K562 (cell line): ENCODE measurements at regions not wholly inside any gene's neighbourhood (a gene's known extent, or its start where the extent isn't known, plus 50 kb on each side); places are given as distances from the start of the nearest gene placed in this dataset.
A peak's percentile ranks its signal among the peaks of the same experiment; 100 is the strongest.

ENCODE experiments used
- ATAC-seq: fragments of 200-7000 bp; cut with Tn5 transposase; 3 replicates; pipeline ENCODE4 v1.9.1; 2020; ENCODE audit warnings: moderate library complexity
- BruUV-seq: library from RNA; stranded (reverse); fragments of 400-500 nt; replicated peaks from 2 replicates; lab custom pipeline; 2021; lab: Mats Ljungman, UMichigan
- CTCF ChIA-PET: fragments of 300-600 bp; formaldehyde crosslinking; extraction: SDS; loops from one replicate; lab custom pipeline; 2021; ENCODE audit warnings: low intra/inter-chr PET ratio; lab: Yijun Ruan, JAX
- POLR2A ChIA-PET: fragments of 300-600, 350-650 bp; sonication (Branson Sonifier 250); formaldehyde crosslinking; extraction: SDS; loops from one replicate; lab custom pipeline; 2021; ENCODE audit warnings: antibody characterized with exemption, inconsistent platforms; lab: Yijun Ruan, JAX
- DNase-seq, 4 experiments: peaks; one replicate each; pipeline versions ENCODE4 v3.0.0 to v3.0.0-alpha.2; 2011 to 2018; ENCODE audit warnings: low spot score in 3 of 4, mixed read lengths in 3 of 4; ENCODE audit errors: extremely low read depth in 1 of 4
- FAIRE-seq: peaks from 2 replicates; lab custom pipeline; 2011; peaks lifted over from hg19 to GRCh38; lab: Jason Lieb, UNC
- H2AFZ ChIP-seq: 2 replicates; pipeline ENCODE4 v1.6.0; 2011; ENCODE audit warnings: low read depth, low read length, control low read depth, inconsistent platforms
- H3K27ac ChIP-seq: fragments of 200-600 bp; 3 replicates; pipeline ENCODE4 v1.8.0; 2011; ENCODE audit warnings: low read depth, mild to moderate bottlenecking, control low read depth, inconsistent platforms, low read length, moderate library complexity, mixed read lengths; ENCODE audit errors: extremely low read depth
- H3K27me3 ChIP-seq, 2 experiments: fragments of 300-600 bp in 1 of 2; 2 replicates in 1 of 2; 3 replicates in 1 of 2; pipeline versions ENCODE4 v1.6.0 to v1.8.0; 2011; ENCODE audit warnings: inconsistent platforms in 2 of 2, low read length in 2 of 2, mild to moderate bottlenecking in 1 of 2, mixed read lengths in 1 of 2, moderate library complexity in 1 of 2; ENCODE audit not compliant: control insufficient read depth in 2 of 2, insufficient read depth in 2 of 2
- H3K36me3 ChIP-seq: fragments of 300-600 bp; 3 replicates; pipeline ENCODE4 v1.8.0; 2011; ENCODE audit warnings: mild to moderate bottlenecking, low read length, inconsistent platforms; ENCODE audit not compliant: control insufficient read depth, insufficient read depth
- H3K4me1 ChIP-seq, 2 experiments: fragments of 200-600 bp in 1 of 2; replicated peaks in 1 of 2; 2 replicates in 1 of 2; 3 replicates in 1 of 2; pipeline versions ENCODE4 v1.5.1 to v1.8.0; 2011; ENCODE audit warnings: inconsistent platforms in 2 of 2, low read length in 2 of 2, mild to moderate bottlenecking in 1 of 2, mixed read lengths in 1 of 2, moderate library complexity in 1 of 2; ENCODE audit not compliant: control insufficient read depth in 2 of 2, insufficient read depth in 2 of 2
- H3K4me2 ChIP-seq: 2 replicates; pipeline ENCODE4 v1.6.1; 2011; ENCODE audit warnings: low read length, control low read depth, inconsistent platforms, mixed read lengths; ENCODE audit not compliant: insufficient read depth
- H3K4me3 ChIP-seq: fragments of 200-600 bp; sonication (generic), shearing (Covaris generic); 2 replicates; pipeline ENCODE4 v1.5.1; 2016; ENCODE audit warnings: control low read depth, inconsistent platforms
- H3K79me2 ChIP-seq: fragments of 200-600 bp; 3 replicates; pipeline ENCODE4 v1.8.0; 2011; ENCODE audit warnings: low read length, inconsistent platforms; ENCODE audit not compliant: control insufficient read depth, insufficient read depth
- H3K9ac ChIP-seq, 2 experiments: 2 replicates each; pipeline versions ENCODE4 v1.6.0 to v1.6.1; 2011; ENCODE audit warnings: low read depth in 2 of 2, low read length in 2 of 2, control low read depth in 1 of 2, inconsistent platforms in 1 of 2, mild to moderate bottlenecking in 1 of 2, mixed read lengths in 1 of 2; ENCODE audit not compliant: insufficient read depth in 1 of 2
- H3K9me1 ChIP-seq: one replicate; pipeline ENCODE4 v1.6.0; 2011; ENCODE audit warnings: inconsistent platforms, mild to moderate bottlenecking, low read length, moderate library complexity; ENCODE audit not compliant: control insufficient read depth, insufficient read depth
- H3K9me3 ChIP-seq: replicated peaks from 2 replicates; pipeline ENCODE4 v1.5.1; 2011; ENCODE audit warnings: low read depth, low read length, inconsistent platforms; ENCODE audit not compliant: control insufficient read depth, insufficient read depth
- H4K20me1 ChIP-seq: replicated peaks from 2 replicates; pipeline ENCODE4 v1.6.1; 2011; ENCODE audit warnings: low read length, inconsistent platforms, mixed read lengths; ENCODE audit not compliant: control insufficient read depth, insufficient read depth
- CREBBP ChIP-seq: IDR thresholded peaks from one replicate; pipeline ENCODE4 v1.6.1; 2012; ENCODE audit warnings: low read depth, mild to moderate bottlenecking, control low read depth, inconsistent platforms, low read length
- KAT8 ChIP-seq: fragments of 450-650 bp; IDR thresholded peaks from 2 replicates; pipeline ENCODE4 v1.6.1; 2016; ENCODE audit warnings: low read depth, mild to moderate bottlenecking
- KDM5B ChIP-seq: fragments of 200-600 bp; sonication (generic); IDR thresholded peaks from 2 replicates; pipeline ENCODE4 v1.6.1; 2012; ENCODE audit warnings: low read depth, mild to moderate bottlenecking, moderate library complexity, low read length, control low read depth, inconsistent platforms; ENCODE audit not compliant: insufficient replicate concordance
- RBM25 ChIP-seq: fragments of 200-400 bp; formaldehyde crosslinking; IDR thresholded peaks from 2 replicates; pipeline ENCODE4 v1.6.1; 2018; ENCODE audit warnings: low read length, low read depth, moderate library complexity; ENCODE audit not compliant: severe bottlenecking
- SAFB ChIP-seq: fragments of 200-400 bp; formaldehyde crosslinking; IDR thresholded peaks from 2 replicates; pipeline ENCODE4 v1.6.1; 2017; ENCODE audit warnings: low read depth, low read length, borderline replicate concordance
- SMARCC2 ChIP-seq: fragments of 450-650 bp; IDR thresholded peaks from 2 replicates; pipeline ENCODE4 v1.6.1; 2017; ENCODE audit warnings: antibody characterized with exemption, moderate library complexity, mild to moderate bottlenecking, low read depth
- TCF15 ChIP-seq: fragments of 250-450 bp; sonication (Bioruptor Pico); IDR thresholded peaks from 2 replicates; pipeline ENCODE4 v1.8.0; 2022; ENCODE audit warnings: moderate library complexity, mild to moderate bottlenecking, inconsistent platforms
- ZNF146 ChIP-seq: IDR thresholded peaks from one replicate; pipeline ENCODE4 v1.6.1; 2018; ENCODE audit warnings: missing compliant biosample characterization; ENCODE audit not compliant: unreplicated experiment
- ZNF24 ChIP-seq: fragments of 450-650 bp; IDR thresholded peaks from 2 replicates; pipeline ENCODE4 v1.6.1; 2016
- WGBS: fragments of 100-300 bp; shearing (Covaris generic); methylation state at CpG from one replicate; pipeline ENCODE4 v1.1.6; 2016; ENCODE audit warnings: low coverage, mixed read lengths; ENCODE audit not compliant: insufficient coverage; ENCODE audit errors: missing lambda C conversion rate; 5-methylcytosine and 5-hydroxymethylcytosine counted together
- in situ Hi-C: fragments of 300-500 bp; cut with MboI; formaldehyde crosslinking; loops from 4 replicates; pipeline ENCODE4 v1.15.0; 2018; ENCODE audit warnings: inconsistent platforms, mixed read lengths
- intact Hi-C: fragments of 100-400 bp; cut with micrococcal nuclease; formaldehyde crosslinking; loops from 2 replicates; pipeline ENCODE4 v1.14.2; 2022

GRCh38 chr2:56539618-56540017 lies 355.8 kb downstream of the CCDC85A start:
- in situ Hi-C loops, result no loop called here
- no peaks in the 10 kb centered on the region for H4K20me1 ChIP-seq
- intact Hi-C loops, result no loop called here
- no peak overlapping the region for H2AFZ ChIP-seq
- no peaks in the 10 kb centered on the region for H3K9me1 ChIP-seq
- H3K4me3 ChIP-seq, result no peak overlapping the region
- no peaks in the 10 kb centered on the region; the same call in 1 of the 2 replicates for H3K9me3 ChIP-seq
- BruUV-seq, result no TSS peak
- FAIRE-seq (no peak), ATAC-seq (no peak)
- H3K4me2 ChIP-seq, result no peak overlapping the region
- 0% methylated on average over 2 of the region's 2 CpGs for WGBS
- POLR2A ChIA-PET, result no interaction called here
- TF ChIP-seq RBM25, result peak; percentile 39
- no peak for TF ChIP-seq TCF15
- no peak for TF ChIP-seq ZNF24
- TF ChIP-seq ZNF146 (CRISPR knock-in tag), result peak; percentile 80
- TF ChIP-seq, all 486 proteins: peak for 2
- DNase-seq, result no peak
- CTCF ChIA-PET, result no interaction called here
- H3K79me2 ChIP-seq, result no peaks in the 10 kb centered on the region
- H3K27ac ChIP-seq, result no peak overlapping the region
- H3K9ac ChIP-seq, result no peak overlapping the region
- no peaks in the 10 kb centered on the region for H3K4me1 ChIP-seq
- H3K27me3 ChIP-seq, result no peaks in the 10 kb centered on the region
- no peaks in the 10 kb centered on the region for H3K36me3 ChIP-seq

GRCh38 chr2:56540467-56540866 lies 356.7 kb downstream of the CCDC85A start:
- no peak overlapping the region for H3K4me3 ChIP-seq
- no peak for ATAC-seq
- in situ Hi-C loops, result no loop called here

More at GRCh38 chr2:56540467-56540866, 356.7 kb downstream of the CCDC85A start:
- no peak overlapping the region for H2AFZ ChIP-seq
- no TSS peak for BruUV-seq
- no peaks in the 10 kb centered on the region; the same call in 1 of the 2 replicates for H3K9me3 ChIP-seq
- H3K27me3 ChIP-seq, result no peaks in the 10 kb centered on the region
- H3K36me3 ChIP-seq, result no peaks in the 10 kb centered on the region
- no peak overlapping the region for H3K9ac ChIP-seq
- intact Hi-C loops, result no loop called here
- DNase-seq (no peak), FAIRE-seq (no peak)
- CTCF ChIA-PET, result no interaction called here
- WGBS, result 0% methylated on average over 1 of the region's 1 CpG
- no peaks in the 10 kb centered on the region for H4K20me1 ChIP-seq
- no peaks in the 10 kb centered on the region for H3K9me1 ChIP-seq
- H3K79me2 ChIP-seq, result no peaks in the 10 kb centered on the region
- no peak overlapping the region for H3K27ac ChIP-seq
- TF ChIP-seq KDM5B (no peak), KAT8 (no peak), SAFB (no peak), CREBBP (no peak), SMARCC2 (no peak)
- no peaks in the 10 kb centered on the region for H3K4me1 ChIP-seq
- no peak overlapping the region for H3K4me2 ChIP-seq
- POLR2A ChIA-PET, result no interaction called here
